Middle frontal gyrus (tissue), 1 donor: ENCODE measurements at regions not wholly inside any gene's neighbourhood (a gene's known extent, or its start where the extent isn't known, plus 50 kb on each side); places are given as distances from the start of the nearest gene placed in this dataset.

ENCODE experiments used
- DNase-seq: peaks from one replicate; pipeline ENCODE4 v3.0.0-alpha.2; 2015; ENCODE audit warnings: low spot score; ENCODE audit errors: extremely low spot score

GRCh38 chr13:87080100-87080779 lies 590.9 kb upstream of the SLITRK5 start:
- DNase-seq, result no peak

DNA sequence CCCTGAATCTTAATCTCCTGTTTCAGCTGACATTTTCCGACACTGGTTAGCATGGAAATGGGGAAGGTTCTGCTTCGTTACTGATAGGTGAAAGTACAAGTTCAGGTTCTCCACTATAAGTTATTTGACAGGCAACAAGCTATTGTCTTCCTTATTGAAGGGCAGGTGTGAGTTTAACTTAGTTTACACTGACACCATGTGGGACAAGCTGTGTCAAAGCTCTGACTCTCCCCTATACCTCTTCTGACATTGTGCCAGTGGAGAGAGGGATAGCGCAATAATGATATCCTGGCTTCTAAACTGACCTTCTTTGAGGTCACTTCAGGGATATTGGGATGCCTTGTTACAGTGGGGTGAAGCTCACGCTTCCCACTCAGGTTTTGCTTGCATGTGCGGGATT lies 587.0 kb upstream of the SLITRK5 start:
- DNase-seq, result no peak

GRCh38 chr13:87087741-87088140 lies 583.4 kb upstream of the SLITRK5 start:
- no peak for DNase-seq

DNA sequence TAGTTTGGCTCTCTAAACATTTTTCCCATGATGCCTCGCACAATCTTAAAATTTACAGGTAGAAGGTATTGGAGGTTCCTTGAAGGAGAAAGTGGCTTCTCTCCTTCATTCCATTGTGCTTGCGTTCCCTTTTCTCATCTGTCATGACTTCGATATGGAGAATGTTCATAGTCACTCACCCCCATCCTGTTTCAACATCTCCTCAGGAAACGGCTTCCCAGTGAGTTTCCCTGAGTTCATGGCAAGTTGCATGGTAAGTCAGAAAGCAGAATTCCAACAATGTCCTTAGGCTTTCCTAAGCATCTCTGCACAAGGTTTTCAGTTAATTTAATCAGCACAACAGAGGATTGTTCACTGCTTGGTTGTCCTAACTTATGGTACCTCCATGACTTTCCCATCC lies 581.8 kb upstream of the SLITRK5 start:
- DNase-seq, result no peak

DNA sequence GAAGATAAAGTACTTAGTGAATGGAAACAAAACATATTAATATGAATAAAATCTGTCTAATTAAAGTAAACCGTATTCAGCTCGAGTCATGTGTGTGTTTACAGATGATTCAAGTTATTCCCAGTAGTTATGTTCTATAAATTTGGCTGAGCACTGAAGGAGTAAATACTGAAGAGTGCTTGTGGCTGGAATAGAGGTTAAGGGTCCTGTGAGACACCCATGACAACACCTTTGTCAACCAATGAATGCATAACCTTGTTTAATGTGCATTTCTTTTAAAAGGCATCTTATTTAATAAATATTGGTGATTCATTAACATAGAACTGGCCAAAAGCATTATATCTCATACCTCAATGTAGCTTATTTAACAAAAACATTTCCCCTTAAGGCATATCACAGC lies 577.8 kb upstream of the SLITRK5 start:
- no peak for DNase-seq

DNA sequence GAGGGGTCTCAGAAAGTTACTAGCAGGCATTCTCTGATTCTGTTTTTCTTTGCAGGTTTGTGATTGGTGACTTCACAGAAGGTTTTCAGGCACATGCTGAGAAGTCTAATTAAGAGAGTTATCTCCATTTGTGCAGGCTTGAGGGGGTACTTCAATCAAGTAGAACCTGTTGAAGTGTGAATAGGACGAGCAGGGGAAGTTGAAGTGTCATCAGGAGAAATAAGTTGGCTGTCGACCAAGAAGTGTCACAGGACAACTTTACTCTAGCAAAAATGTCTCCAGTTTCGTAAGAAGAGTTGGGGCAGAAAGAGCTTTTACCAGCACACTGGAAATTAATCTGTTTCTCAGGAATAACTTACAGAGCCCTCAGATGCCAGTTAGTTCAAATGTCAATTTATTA lies 576.5 kb upstream of the SLITRK5 start:
- no peak for DNase-seq

GRCh38 chr13:87100431-87100830 lies 570.7 kb upstream of the SLITRK5 start:
- no peak for DNase-seq

GRCh38 chr13:87107651-87108050 lies 563.5 kb upstream of the SLITRK5 start:
- DNase-seq, result no peak

DNA sequence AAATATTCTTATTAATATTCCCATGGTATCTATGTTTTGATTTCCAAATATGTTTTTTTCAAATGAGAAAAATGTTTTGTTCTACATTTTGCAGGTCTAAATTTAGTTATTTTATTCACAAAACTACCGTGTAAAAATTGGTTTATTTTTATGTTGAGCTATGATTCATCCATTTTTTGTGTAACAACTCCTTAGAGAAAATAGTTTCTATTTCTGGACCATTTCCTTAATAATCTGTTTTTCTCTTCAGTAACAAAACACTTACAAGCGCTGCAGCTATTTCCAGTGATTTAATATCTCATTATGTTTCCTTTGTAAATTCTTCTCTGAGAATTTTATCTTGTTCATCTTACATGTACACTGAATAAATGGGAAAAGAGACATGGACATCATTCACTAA lies 550.7 kb upstream of the SLITRK5 start:
- no peak for DNase-seq

DNA sequence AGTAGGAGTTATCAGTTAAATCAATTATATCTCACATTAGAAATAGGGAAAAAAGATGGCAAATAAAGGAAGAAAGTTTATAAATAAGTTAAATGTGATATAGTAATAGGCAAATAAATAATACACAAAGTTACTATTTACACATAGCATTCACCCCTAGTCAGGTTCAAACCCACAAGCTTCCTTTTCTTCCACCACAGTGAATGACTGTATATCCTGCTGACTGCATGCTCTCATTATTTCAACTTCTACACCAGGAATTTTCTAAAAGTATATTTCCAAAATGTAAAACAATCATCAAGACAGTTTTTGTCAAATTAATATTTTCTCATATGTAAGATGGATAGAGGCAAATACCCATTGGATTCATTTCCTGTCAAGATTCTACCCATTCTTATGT lies 548.6 kb upstream of the SLITRK5 start:
- no peak for DNase-seq

GRCh38 chr13:87123987-87124784 lies 547.0 kb upstream of the SLITRK5 start:
- DNase-seq, result no peak

GRCh38 chr13:87124785-87125074 lies 546.4 kb upstream of the SLITRK5 start:
- DNase-seq, result no peak

- no peak for DNase-seq
Observed at GRCh38 chr13:87128036-87128435, 543.1 kb upstream of the SLITRK5 start.

DNA sequence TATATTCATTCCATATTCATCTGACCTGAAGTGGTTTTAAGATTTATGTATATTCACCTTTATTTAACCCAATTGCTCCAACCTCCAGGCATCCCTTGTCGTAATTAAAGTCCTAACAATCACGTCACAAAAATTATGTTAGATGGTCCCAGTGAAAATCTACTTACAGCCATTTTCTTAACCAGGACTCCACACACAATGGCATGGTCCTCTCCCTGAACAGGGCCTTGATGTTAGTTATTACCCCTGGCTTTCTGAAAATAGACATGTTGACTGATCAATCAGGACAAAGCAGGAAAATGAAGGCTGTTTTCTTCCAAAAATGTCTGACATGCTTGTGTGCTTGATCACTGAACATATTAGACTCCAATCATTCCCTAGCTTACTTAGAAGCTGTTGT lies 542.7 kb upstream of the SLITRK5 start:
- no peak for DNase-seq

DNA sequence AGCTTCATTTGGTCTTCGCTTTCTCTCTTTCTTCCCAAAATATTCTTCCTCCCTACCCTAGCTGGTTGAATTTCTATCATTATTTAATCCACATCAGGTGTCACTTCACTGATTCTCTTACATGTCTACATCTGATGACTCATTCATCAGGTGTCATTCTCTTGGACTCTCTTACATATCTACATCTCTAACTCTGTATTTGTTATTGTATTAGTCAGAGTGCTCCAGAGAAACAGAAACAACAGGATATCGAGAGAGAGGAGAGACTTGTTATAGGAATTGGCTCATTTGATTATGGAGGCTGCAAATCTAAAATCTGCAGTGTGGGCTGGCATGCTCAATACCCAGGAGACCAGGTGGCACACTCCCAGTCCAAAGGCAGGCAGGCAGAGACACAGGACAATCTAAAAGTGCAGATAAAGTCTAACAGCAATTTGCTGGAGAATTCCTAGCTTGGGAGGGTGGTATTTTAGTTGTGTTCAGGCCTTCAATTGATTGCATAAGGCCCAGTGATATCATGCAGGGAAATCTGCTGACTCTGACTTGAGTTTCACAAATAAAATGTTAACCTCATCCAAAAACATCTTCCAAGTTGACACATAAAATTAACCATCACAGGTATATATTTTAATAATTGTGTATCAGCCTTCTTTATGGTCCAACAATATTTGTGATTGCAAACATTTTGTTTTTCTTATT lies 541.4 kb upstream of the SLITRK5 start:
- no peak for DNase-seq

DNA sequence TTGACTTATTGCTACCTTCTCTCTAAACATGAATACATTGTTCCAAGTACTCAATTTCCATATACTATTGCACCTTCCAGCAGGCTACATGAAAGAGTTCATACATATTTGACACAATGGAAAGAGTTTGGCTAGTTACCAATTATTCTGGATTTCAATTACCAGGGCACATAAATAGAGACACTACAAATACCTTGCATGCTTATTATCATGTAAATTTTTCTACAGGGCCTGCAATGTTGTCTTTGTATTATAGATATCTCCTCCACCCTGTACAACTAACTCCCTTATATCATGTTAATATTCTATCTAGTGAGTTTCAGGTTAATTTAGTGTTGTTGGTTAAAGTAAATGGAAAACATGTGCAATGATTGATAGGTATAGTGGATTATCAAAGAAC lies 540.7 kb upstream of the SLITRK5 start:
- no peak for DNase-seq

GRCh38 chr13:87131611-87132010 lies 539.6 kb upstream of the SLITRK5 start:
- DNase-seq, result no peak

- no peak for DNase-seq
Observed at GRCh38 chr13:87138866-87139265, 532.3 kb upstream of the SLITRK5 start.

GRCh38 chr13:87147076-87147475 lies 524.1 kb upstream of the SLITRK5 start:
- DNase-seq, result no peak

DNA sequence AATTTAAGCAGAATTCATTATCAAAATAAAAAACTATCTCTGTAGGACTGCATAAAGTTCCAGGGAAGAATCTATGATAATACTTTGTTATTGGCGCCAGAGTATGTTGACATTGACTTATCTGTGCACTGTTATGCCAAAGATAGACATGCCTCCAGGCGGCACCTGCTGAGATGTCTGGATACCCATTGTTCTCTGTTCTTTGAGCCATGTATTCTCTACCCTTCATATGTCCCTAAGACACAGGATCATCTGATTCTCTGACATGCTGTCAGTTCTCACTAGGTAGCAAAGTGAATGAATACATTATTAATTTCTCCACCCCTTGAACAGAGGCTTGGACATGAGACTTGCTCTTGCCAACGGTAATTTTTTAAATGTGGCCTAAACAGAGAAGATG lies 517.8 kb upstream of the SLITRK5 start:
- DNase-seq, result no peak

DNA sequence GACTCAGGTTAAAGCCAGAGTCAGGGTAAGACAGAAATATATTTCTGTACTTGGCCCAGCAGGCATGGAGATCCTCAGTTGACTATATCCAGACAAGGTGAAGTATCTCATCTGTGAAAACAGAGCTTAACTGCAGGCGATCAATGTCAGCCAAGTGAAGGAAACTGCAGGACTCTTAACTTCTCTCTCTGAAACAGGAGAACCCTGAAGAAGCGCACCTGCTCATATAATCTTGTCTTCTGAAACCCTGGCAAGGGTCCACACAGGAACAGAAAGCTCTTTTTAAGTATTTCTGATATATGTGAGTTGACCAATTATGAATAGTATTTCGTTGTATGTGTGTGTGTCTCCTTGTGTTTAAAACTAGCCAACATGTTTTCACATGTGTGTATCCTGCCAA lies 504.8 kb upstream of the SLITRK5 start:
- DNase-seq, result no peak

GRCh38 chr13:87168390-87168789 lies 502.8 kb upstream of the SLITRK5 start:
- DNase-seq, result no peak

DNA sequence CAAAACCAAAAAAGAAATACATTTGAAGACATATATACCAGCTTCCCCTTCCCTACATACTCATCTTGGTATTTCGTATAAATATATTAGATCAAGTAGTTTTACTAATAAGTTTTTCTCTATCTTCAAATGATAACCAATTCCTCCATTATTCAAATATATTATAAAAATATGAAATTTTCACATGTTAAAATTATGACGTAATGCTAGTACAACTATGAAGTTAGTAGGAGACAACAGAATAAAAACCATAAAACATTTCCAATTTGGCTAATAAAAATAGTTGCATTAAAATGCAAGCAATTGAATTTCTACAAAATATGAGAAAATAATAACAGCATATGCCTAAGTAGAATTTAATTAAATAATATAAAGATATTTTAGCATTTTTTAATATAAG lies 501.8 kb upstream of the SLITRK5 start:
- DNase-seq, result no peak
